DND-41 (cell line): ENCODE measurements at regions not wholly inside any gene's neighbourhood (a gene's known extent, or its start where the extent isn't known, plus 50 kb on each side); places are given as distances from the start of the nearest gene placed in this dataset.

Experiments
- CTCF ChIP-seq: IDR thresholded peaks from 2 replicates; pipeline ENCODE4 v1.5.1; 2012; ENCODE audit warnings: borderline replicate concordance, low read length, moderate library complexity, mild to moderate bottlenecking; ENCODE audit not compliant: poor library complexity, severe bottlenecking; ENCODE audit errors: extremely low read depth
- EZH2 ChIP-seq: IDR thresholded peaks from 3 replicates; pipeline ENCODE4 v1.6.1; 2012; ENCODE audit warnings: borderline replicate concordance, low read depth, mild to moderate bottlenecking, moderate library complexity, low read length, inconsistent platforms; ENCODE audit not compliant: severe bottlenecking

GRCh38 chr16:55971447-55971846 lies 96.3 kb upstream of the CES5A start:
- TF ChIP-seq CTCF: no peak
- TF ChIP-seq EZH2: no peak
